GM12878 (cell line): ENCODE measurements at regions not wholly inside any gene's neighbourhood (a gene's known extent, or its start where the extent isn't known, plus 50 kb on each side); places are given as distances from the start of the nearest gene placed in this dataset.

Experiments used
- ATAC-seq: fragments of 200-7000 bp; cut with Tn5 transposase; 3 replicates; pipeline ENCODE4 v1.9.1; 2020; ENCODE audit warnings: mild to moderate bottlenecking, moderate library complexity
- BruUV-seq: library from RNA; stranded (reverse); fragments of 400-500 nt; replicated peaks from 2 replicates; lab custom pipeline; 2021; lab: Mats Ljungman, UMichigan
- CTCF ChIA-PET: fragments of 300-600 bp; sonication (Branson Sonifier 250); formaldehyde crosslinking; extraction: SDS; loops from one replicate; lab custom pipeline; 2021; ENCODE audit warnings: inconsistent platforms; lab: Yijun Ruan, JAX
- POLR2A ChIA-PET: fragments of 350-600 bp; formaldehyde crosslinking; extraction: SDS; loops from one replicate; lab custom pipeline; 2021; ENCODE audit warnings: inconsistent platforms; lab: Charles Lee
- RAD21 ChIA-PET: fragments of 300-600 bp; sonication (Branson Sonifier 250); formaldehyde crosslinking; loops from one replicate; lab custom pipeline; 2023; ENCODE audit warnings: antibody characterized with exemption; ENCODE audit not compliant: unreplicated experiment; lab: Charles Lee
- SMC1A ChIA-PET: fragments of 300-600 bp; sonication (Branson Sonifier 250); formaldehyde crosslinking; loops from one replicate; lab custom pipeline; 2023; ENCODE audit not compliant: unreplicated experiment, uncharacterized antibody; lab: Charles Lee
- DNase-seq: peaks from one replicate; pipeline ENCODE4 v3.0.0-alpha.2; 2011; ENCODE audit warnings: low read depth, low spot score
- FAIRE-seq: peaks from 3 replicates; lab custom pipeline; 2011; peaks lifted over from hg19 to GRCh38; lab: Jason Lieb, UNC
- H2AFZ ChIP-seq: 2 replicates; pipeline ENCODE4 v1.6.0; 2011; ENCODE audit warnings: low read depth, low read length, control low read depth; ENCODE audit not compliant: control insufficient read depth
- H3K27ac ChIP-seq: 2 replicates; pipeline ENCODE4 v1.5.1; 2011; ENCODE audit warnings: control low read depth; ENCODE audit not compliant: control insufficient read depth, insufficient read depth
- H3K27me3 ChIP-seq, 2 experiments: replicated peaks in 1 of 2; 2 replicates each; pipeline versions ENCODE4 v1.6.0 to v1.6.1; 2011; ENCODE audit warnings: low read length in 1 of 2; ENCODE audit not compliant: control insufficient read depth in 2 of 2, insufficient read depth in 2 of 2
- H3K36me3 ChIP-seq, 2 experiments: 2 replicates each; pipeline ENCODE4 v1.5.1; 2011; ENCODE audit warnings: low read length in 1 of 2; ENCODE audit not compliant: control insufficient read depth in 2 of 2, insufficient read depth in 2 of 2
- H3K4me1 ChIP-seq: 2 replicates; pipeline ENCODE4 v1.6.1; 2011; ENCODE audit warnings: mild to moderate bottlenecking, low read length, moderate library complexity, mixed read lengths; ENCODE audit not compliant: control insufficient read depth, insufficient read depth
- H3K4me2 ChIP-seq: 2 replicates; pipeline ENCODE4 v1.6.0; 2011; ENCODE audit warnings: control low read depth; ENCODE audit not compliant: control insufficient read depth, insufficient read depth
- H3K4me3 ChIP-seq: fragments of 200-600 bp; sonication (generic); 2 replicates; pipeline ENCODE4 v1.5.1; 2016
- H3K79me2 ChIP-seq: 2 replicates; pipeline ENCODE4 v1.6.0; 2011; ENCODE audit warnings: low read length; ENCODE audit not compliant: control insufficient read depth, insufficient read depth
- H3K9ac ChIP-seq: 2 replicates; pipeline ENCODE4 v1.8.0; 2011; ENCODE audit warnings: low read length, control low read depth, mixed read lengths; ENCODE audit not compliant: control insufficient read depth, insufficient read depth
- H3K9me3 ChIP-seq: replicated peaks from 3 replicates; pipeline ENCODE4 v1.5.1; 2011; ENCODE audit warnings: mild to moderate bottlenecking, low read length; ENCODE audit not compliant: control insufficient read depth, insufficient read depth
- H4K20me1 ChIP-seq: 2 replicates; pipeline ENCODE4 v1.6.0; 2011; ENCODE audit not compliant: control insufficient read depth, insufficient read depth
- ASH2L ChIP-seq: fragments of 300-600, 200-600 bp; sonication (generic); IDR thresholded peaks from 2 replicates; pipeline ENCODE4 v1.6.1; 2017; ENCODE audit warnings: low read depth, mild to moderate bottlenecking, borderline replicate concordance
- ATF7 ChIP-seq: fragments of 450-650 bp; IDR thresholded peaks from 2 replicates; pipeline ENCODE4 v1.6.1; 2016; ENCODE audit warnings: low read depth, mild to moderate bottlenecking
- BCL11A ChIP-seq: IDR thresholded peaks from 2 replicates; pipeline ENCODE4 v1.6.1; 2011; ENCODE audit warnings: low read depth, low read length
- HDAC6 ChIP-seq: fragments of 200-600 bp; sonication (generic); IDR thresholded peaks from one replicate; pipeline ENCODE4 v1.8.0; 2017; ENCODE audit warnings: antibody characterized with exemption; ENCODE audit not compliant: unreplicated experiment
- KLF5 ChIP-seq: fragments of 450-650 bp; IDR thresholded peaks from 2 replicates; pipeline ENCODE4 v1.6.1; 2014; ENCODE audit warnings: mild to moderate bottlenecking; ENCODE audit not compliant: partially characterized antibody
- MYC ChIP-seq: IDR thresholded peaks from 2 replicates; pipeline ENCODE4 v1.6.1; 2011; ENCODE audit warnings: mild to moderate bottlenecking, low read length, moderate library complexity, inconsistent platforms; ENCODE audit not compliant: insufficient read depth, insufficient replicate concordance, insufficient read length, severe bottlenecking
- NFYA ChIP-seq: IDR thresholded peaks from 2 replicates; pipeline ENCODE4 v1.6.1; 2011; ENCODE audit warnings: low read depth, mild to moderate bottlenecking, low read length, improper control_type of control experiment, borderline replicate concordance
- POLR2AphosphoS5 ChIP-seq: IDR thresholded peaks from 2 replicates; pipeline ENCODE4 v1.6.1; 2011; ENCODE audit warnings: mild to moderate bottlenecking, low read length, inconsistent platforms
- SMAD1 ChIP-seq: fragments of 450-650 bp; IDR thresholded peaks from 2 replicates; pipeline ENCODE4 v1.6.1; 2018; ENCODE audit warnings: mild to moderate bottlenecking, low read depth; ENCODE audit not compliant: partially characterized antibody
- SP1 ChIP-seq: IDR thresholded peaks from one replicate; pipeline ENCODE4 v1.6.1; 2011; ENCODE audit warnings: low read depth, low read length
- WGBS: methylation state at CpG from one replicate; pipeline ENCODE4 v1.1.6; 2016; ENCODE audit warnings: low lambda C conversion rate; ENCODE audit not compliant: insufficient replicate concordance, insufficient coverage; ENCODE audit errors: missing lambda C conversion rate; 5-methylcytosine and 5-hydroxymethylcytosine counted together
- in situ Hi-C: fragments of 300-500 bp; cut with MboI; formaldehyde crosslinking; loops from 9 replicates; pipeline ENCODE4 v1.14.3; 2018; ENCODE audit warnings: mixed read lengths
- intact Hi-C: fragments of 100-400 bp; cut with micrococcal nuclease; formaldehyde crosslinking; loops from one replicate; pipeline ENCODE4 v1.14.2; 2022; ENCODE audit not compliant: unreplicated experiment
- TF ChIP-seq, protein P1 (sequence below): fragments of 450-650 bp; IDR thresholded peaks from 2 replicates; pipeline ENCODE4 v1.6.1; 2018; ENCODE audit warnings: borderline replicate concordance, mild to moderate bottlenecking; ENCODE audit not compliant: partially characterized antibody
- TF ChIP-seq, protein P2 (sequence below): fragments of 450-650 bp; IDR thresholded peaks from 2 replicates; pipeline ENCODE4 v1.6.1; 2016; ENCODE audit warnings: mild to moderate bottlenecking
- TF ChIP-seq, protein P3 (sequence below): fragments of 450-650 bp; IDR thresholded peaks from 2 replicates; pipeline ENCODE4 v1.6.1; 2017; ENCODE audit warnings: mild to moderate bottlenecking, moderate library complexity

DNA sequence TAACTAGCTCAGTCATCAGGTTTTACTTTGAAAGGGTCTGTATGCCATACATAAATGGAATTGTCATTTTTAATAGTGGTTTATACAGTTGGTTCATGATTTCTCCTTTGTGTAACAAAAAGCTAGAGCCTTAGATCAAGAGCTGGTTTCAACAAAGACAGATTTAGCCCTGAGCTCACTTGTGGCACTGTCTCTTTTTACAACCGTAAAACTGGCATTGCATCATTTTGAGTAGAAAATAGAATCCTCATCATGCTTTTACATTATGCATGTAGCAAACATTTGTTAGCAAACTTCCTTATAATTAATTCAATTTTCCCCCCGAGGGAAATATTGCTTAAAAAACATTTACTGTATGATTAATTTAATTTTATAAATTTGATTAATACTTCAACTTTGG lies 1871.5 kb downstream of the ARAP2 start:
- ChIA-PET SMC1A (no interaction called here), POLR2A (no interaction called here), CTCF (no interaction called here), RAD21 (no interaction called here)
- Histone ChIP-seq H3K4me2 (no peak overlapping the region), H3K27me3 (no peaks in the 10 kb centered on the region), H3K36me3 (no peaks in the 10 kb centered on the region), H3K27ac (no peak overlapping the region), H2AFZ (no peak overlapping the region), H3K4me3 (no peak overlapping the region), H3K9ac (no peak overlapping the region), H3K9me3 (no peaks in the 10 kb centered on the region), H4K20me1 (no peaks in the 10 kb centered on the region), H3K4me1 (no peaks in the 10 kb centered on the region)
- DNase-seq: no peak
- no TSS peak for BruUV-seq
- in situ Hi-C loops: no loop called here
- no peak for ATAC-seq
- FAIRE-seq: no peak
- intact Hi-C loops: no loop called here
- 1% methylated on average over 2 of the region's 2 CpGs for WGBS
- TF ChIP-seq SP1 (no peak), ATF7 (no peak), POLR2AphosphoS5 (no peak), HDAC6 (no peak), NFYA (no peak), ASH2L (no peak), BCL11A (no peak), KLF5 (no peak), MYC (no peak), SMAD1 (no peak)
- TF ChIP-seq, protein P1, sequence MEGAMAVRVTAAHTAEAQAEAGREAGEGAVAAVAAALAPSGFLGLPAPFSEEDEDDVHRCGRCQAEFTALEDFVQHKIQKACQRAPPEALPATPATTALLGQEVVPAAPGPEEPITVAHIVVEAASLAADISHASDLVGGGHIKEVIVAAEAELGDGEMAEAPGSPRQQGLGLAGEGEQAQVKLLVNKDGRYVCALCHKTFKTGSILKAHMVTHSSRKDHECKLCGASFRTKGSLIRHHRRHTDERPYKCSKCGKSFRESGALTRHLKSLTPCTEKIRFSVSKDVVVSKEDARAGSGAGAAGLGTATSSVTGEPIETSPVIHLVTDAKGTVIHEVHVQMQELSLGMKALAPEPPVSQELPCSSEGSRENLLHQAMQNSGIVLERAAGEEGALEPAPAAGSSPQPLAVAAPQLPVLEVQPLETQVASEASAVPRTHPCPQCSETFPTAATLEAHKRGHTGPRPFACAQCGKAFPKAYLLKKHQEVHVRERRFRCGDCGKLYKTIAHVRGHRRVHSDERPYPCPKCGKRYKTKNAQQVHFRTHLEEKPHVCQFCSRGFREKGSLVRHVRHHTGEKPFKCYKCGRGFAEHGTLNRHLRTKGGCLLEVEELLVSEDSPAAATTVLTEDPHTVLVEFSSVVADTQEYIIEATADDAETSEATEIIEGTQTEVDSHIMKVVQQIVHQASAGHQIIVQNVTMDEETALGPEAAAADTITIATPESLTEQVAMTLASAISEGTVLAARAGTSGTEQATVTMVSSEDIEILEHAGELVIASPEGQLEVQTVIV: no peak
- TF ChIP-seq, protein P2, sequence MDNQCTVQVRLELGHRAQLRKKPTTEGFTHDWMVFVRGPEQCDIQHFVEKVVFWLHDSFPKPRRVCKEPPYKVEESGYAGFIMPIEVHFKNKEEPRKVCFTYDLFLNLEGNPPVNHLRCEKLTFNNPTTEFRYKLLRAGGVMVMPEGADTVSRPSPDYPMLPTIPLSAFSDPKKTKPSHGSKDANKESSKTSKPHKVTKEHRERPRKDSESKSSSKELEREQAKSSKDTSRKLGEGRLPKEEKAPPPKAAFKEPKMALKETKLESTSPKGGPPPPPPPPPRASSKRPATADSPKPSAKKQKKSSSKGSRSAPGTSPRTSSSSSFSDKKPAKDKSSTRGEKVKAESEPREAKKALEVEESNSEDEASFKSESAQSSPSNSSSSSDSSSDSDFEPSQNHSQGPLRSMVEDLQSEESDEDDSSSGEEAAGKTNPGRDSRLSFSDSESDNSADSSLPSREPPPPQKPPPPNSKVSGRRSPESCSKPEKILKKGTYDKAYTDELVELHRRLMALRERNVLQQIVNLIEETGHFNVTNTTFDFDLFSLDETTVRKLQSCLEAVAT: no peak
- TF ChIP-seq, protein P3, sequence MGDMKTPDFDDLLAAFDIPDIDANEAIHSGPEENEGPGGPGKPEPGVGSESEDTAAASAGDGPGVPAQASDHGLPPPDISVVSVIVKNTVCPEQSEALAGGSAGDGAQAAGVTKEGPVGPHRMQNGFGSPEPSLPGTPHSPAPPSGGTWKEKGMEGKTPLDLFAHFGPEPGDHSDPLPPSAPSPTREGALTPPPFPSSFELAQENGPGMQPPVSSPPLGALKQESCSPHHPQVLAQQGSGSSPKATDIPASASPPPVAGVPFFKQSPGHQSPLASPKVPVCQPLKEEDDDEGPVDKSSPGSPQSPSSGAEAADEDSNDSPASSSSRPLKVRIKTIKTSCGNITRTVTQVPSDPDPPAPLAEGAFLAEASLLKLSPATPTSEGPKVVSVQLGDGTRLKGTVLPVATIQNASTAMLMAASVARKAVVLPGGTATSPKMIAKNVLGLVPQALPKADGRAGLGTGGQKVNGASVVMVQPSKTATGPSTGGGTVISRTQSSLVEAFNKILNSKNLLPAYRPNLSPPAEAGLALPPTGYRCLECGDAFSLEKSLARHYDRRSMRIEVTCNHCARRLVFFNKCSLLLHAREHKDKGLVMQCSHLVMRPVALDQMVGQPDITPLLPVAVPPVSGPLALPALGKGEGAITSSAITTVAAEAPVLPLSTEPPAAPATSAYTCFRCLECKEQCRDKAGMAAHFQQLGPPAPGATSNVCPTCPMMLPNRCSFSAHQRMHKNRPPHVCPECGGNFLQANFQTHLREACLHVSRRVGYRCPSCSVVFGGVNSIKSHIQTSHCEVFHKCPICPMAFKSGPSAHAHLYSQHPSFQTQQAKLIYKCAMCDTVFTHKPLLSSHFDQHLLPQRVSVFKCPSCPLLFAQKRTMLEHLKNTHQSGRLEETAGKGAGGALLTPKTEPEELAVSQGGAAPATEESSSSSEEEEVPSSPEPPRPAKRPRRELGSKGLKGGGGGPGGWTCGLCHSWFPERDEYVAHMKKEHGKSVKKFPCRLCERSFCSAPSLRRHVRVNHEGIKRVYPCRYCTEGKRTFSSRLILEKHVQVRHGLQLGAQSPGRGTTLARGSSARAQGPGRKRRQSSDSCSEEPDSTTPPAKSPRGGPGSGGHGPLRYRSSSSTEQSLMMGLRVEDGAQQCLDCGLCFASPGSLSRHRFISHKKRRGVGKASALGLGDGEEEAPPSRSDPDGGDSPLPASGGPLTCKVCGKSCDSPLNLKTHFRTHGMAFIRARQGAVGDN: no peak
- TF ChIP-seq, all 136 proteins: peak for 0
- no peaks in the 10 kb centered on the region for H3K79me2 ChIP-seq
